ENCODE measurements at regions not wholly inside any gene's neighbourhood (a gene's known extent, or its start where the extent isn't known, plus 50 kb on each side); places are given as distances from the start of the nearest gene placed in this dataset.

- in situ Hi-C loops (cut with MboI; ENCODE audit: low sequenced_read_pairs): no loop called here
- intact Hi-C loops (cut with micrococcal nuclease): loop anchor here (5.0 kb wide), 1 partner anchor 89 kb away; no protein-coding TSS in a partner anchor
- no peaks in the 10 kb centered on the region for H3K9me1 ChIP-seq (ENCODE audit: insufficient read depth, low read length)
- no TSS peak for BruUV-seq (replicated peaks)
- no peak overlapping the region for H2BK20ac ChIP-seq (ENCODE audit: low read depth, low read length)
- no peak overlapping the region for H2AK9ac ChIP-seq (replicated peaks; ENCODE audit: low read depth, low read length, poor library complexity)
- no peak overlapping the region for H2AK5ac ChIP-seq (ENCODE audit: low read depth, low read length)
- DNase-seq (peak; percentile 14), ATAC-seq (ENCODE audit: low read depth) (peak; percentile 27; the same call in 1 of the 2 replicates)
- H3K18ac ChIP-seq (ENCODE audit: low read depth, low read length): peak overlapping the region; percentile 66
- 0 out of 2 replicates have a peak overlapping the region, but pooled peaks have one; percentile 25 for H3K9ac ChIP-seq (ENCODE audit: low read depth, low read length)
- peaks cover 4% of the 10 kb centered on the region; the same call in 1 of the 2 replicates for H3K4me1 ChIP-seq (ENCODE audit: control insufficient read depth, insufficient read depth, low read length)
- WGBS, 2 experiments (ENCODE audit: extremely low coverage in 2 of 2, insufficient read length in 1 of 2): 50% methylated on average over 2 of the region's 10 CpGs; no CpG with 5 or more reads in 1 of the 2 experiments
- H4K5ac ChIP-seq (ENCODE audit: low read depth, low read length): no peak overlapping the region
- no peak overlapping the region for H2AFZ ChIP-seq (replicated peaks; ENCODE audit: low read length, poor library complexity)
- no peak overlapping the region for H4K8ac ChIP-seq (ENCODE audit: low read depth in 2 of 2, low read length in 2 of 2)
- no peak overlapping the region for H2BK120ac ChIP-seq (ENCODE audit: low read depth, low read length)
- no peak overlapping the region for H3K23ac ChIP-seq (ENCODE audit: low read depth, low read length)
- H2BK5ac ChIP-seq (ENCODE audit: low read depth, low read length, poor library complexity, severe bottlenecking): no peak overlapping the region
- no peak overlapping the region for H4K91ac ChIP-seq (ENCODE audit: insufficient read depth, low read depth, low read length)
- TF ChIP-seq CTCF (conservative IDR thresholded peaks at IDR 0.05; ENCODE audit: low read depth, low read length) (no peak), RAD21 (IDR thresholded peaks at IDR 0.05; ENCODE audit: low read length) (no peak), CHD1 (IDR thresholded peaks at IDR 0.05; ENCODE audit: low read depth, low read length) (no peak), ELK1 (IDR thresholded peaks at IDR 0.05; ENCODE audit: borderline replicate concordance, low read depth, low read length) (no peak), RFX5 (IDR thresholded peaks at IDR 0.05; ENCODE audit: low read depth, low read length) (no peak), MAFK (IDR thresholded peaks at IDR 0.05; ENCODE audit: low read depth, low read length) (no peak), USF2 (IDR thresholded peaks at IDR 0.05; ENCODE audit: low read depth, low read length) (no peak), POLR2A (IDR thresholded peaks at IDR 0.05; ENCODE audit: low read depth, low read length) (no peak), SMC3 (IDR thresholded peaks at IDR 0.05; ENCODE audit: low read depth, low read length) (no peak), RCOR1 (IDR thresholded peaks at IDR 0.05; ENCODE audit: insufficient replicate concordance, low read length) (no peak), MXI1 (IDR thresholded peaks at IDR 0.05; ENCODE audit: borderline replicate concordance, low read depth, low read length) (no peak), FOS (IDR thresholded peaks at IDR 0.05; ENCODE audit: low read depth, low read length) (no peak), BHLHE40 (IDR thresholded peaks at IDR 0.05; ENCODE audit: low read depth, low read length) (no peak)
- H3K56ac ChIP-seq (ENCODE audit: extremely low read depth, insufficient read depth, low read length): no peak overlapping the region
- no peaks in the 10 kb centered on the region for H3K36me3 ChIP-seq (ENCODE audit: control insufficient read depth, insufficient read depth, low read length)
- H3K27me3 ChIP-seq (ENCODE audit: control insufficient read depth, insufficient read depth, low read length): no peaks in the 10 kb centered on the region
- no peak overlapping the region for H3K27ac ChIP-seq (ENCODE audit: insufficient read depth, low read length)
- CTCF ChIA-PET: interaction anchor here (0.6 kb wide), 1 partner anchor 10 kb away, joined by 3 read pairs; no protein-coding TSS in a partner anchor
- peak overlapping the region; percentile 56; the same call in 1 of the 2 replicates for H3K4me2 ChIP-seq (ENCODE audit: low read depth, low read length)
- H3K4ac ChIP-seq (ENCODE audit: low read depth, low read length): no peak overlapping the region
- H4K20me1 ChIP-seq (ENCODE audit: insufficient read depth, low read length): no peaks in the 10 kb centered on the region
- dilution Hi-C loops (cut with HindIII; ENCODE audit: low sequenced_read_pairs, unreplicated experiment): no loop called here
- no peak overlapping the region; the same call in 1 of the 2 replicates for H3K14ac ChIP-seq (replicated peaks; ENCODE audit: low read depth, low read length)
- H3K79me1 ChIP-seq (ENCODE audit: low read depth in 1 of 2, low read length in 2 of 2): no peaks in the 10 kb centered on the region
- H3K4me3 ChIP-seq (ENCODE audit: insufficient read depth, low read depth, low read length): no peak overlapping the region
- no peak overlapping the region for H2BK15ac ChIP-seq (ENCODE audit: low read depth, low read length)
- POLR2A ChIA-PET (ENCODE audit: unreplicated experiment): no interaction called here
- H3K9me3 ChIP-seq (ENCODE audit: control insufficient read depth, insufficient read depth, low read length): no peaks in the 10 kb centered on the region
Observed at GRCh38 chr2:66691031-66691965, 256.4 kb downstream of the MEIS1 start.

Data from IMR-90 (cell line).